HG02973 (cell line): ENCODE measurements at regions not wholly inside any gene's neighbourhood (a gene's known extent, or its start where the extent isn't known, plus 50 kb on each side); places are given as distances from the start of the nearest gene placed in this dataset.
"Not testable (repeated sequence)": the region's sequence is repeated elsewhere in the genome, so short reads cannot be mapped to it uniquely, and the experiment has no call there.

Source experiments
- ATAC-seq: cut with Tn5 transposase; IDR thresholded peaks from one replicate; pipeline ENCODE4 v1.9.1; 2021; ENCODE audit warnings: moderate library complexity; ENCODE audit not compliant: unreplicated experiment

- peak; percentile 97 for ATAC-seq
These were observed 65.6 kb downstream of the UFM1 start for GRCh38 chr13:38415233-38415632.

GRCh38 chr13:38417241-38417640 is 67.6 kb downstream of the UFM1 start:
- no peak for ATAC-seq

- ATAC-seq = no peak
These were observed 68.1 kb downstream of the UFM1 start for GRCh38 chr13:38417727-38418126.

GRCh38 chr13:38418286-38418685 is 68.6 kb downstream of the UFM1 start:
- no peak for ATAC-seq

GRCh38 chr13:38419312-38419873 is 69.7 kb downstream of the UFM1 start:
- ATAC-seq = peak; percentile 28

- no peak for ATAC-seq
These were observed 72.2 kb downstream of the UFM1 start for GRCh38 chr13:38421590-38422560.

GRCh38 chr13:38429916-38430315 is 80.3 kb downstream of the UFM1 start:
- no peak for ATAC-seq

- no peak for ATAC-seq
These were observed 81.1 kb downstream of the UFM1 start for GRCh38 chr13:38430796-38431195.

GRCh38 chr13:38440666-38441065 is 91.0 kb downstream of the UFM1 start:
- no peak for ATAC-seq

- ATAC-seq = no peak
These were observed 95.3 kb downstream of the UFM1 start for GRCh38 chr13:38444904-38445303.

GRCh38 chr13:38452656-38453055 is 103.0 kb downstream of the UFM1 start:
- no peak for ATAC-seq

GRCh38 chr13:38462605-38463004 is 113.0 kb downstream of the UFM1 start:
- ATAC-seq = peak; percentile 48

GRCh38 chr13:38463048-38463447 is 113.4 kb downstream of the UFM1 start:
- no peak for ATAC-seq

GRCh38 chr13:38472411-38472810 is 122.8 kb downstream of the UFM1 start:
- ATAC-seq = not testable (repeated sequence)

GRCh38 chr13:38473305-38473704 is 123.7 kb downstream of the UFM1 start:
- ATAC-seq = no peak

- no peak for ATAC-seq
These were observed 128.0 kb downstream of the UFM1 start for GRCh38 chr13:38477676-38478075.

GRCh38 chr13:38483623-38484022 is 134.0 kb downstream of the UFM1 start:
- ATAC-seq = no peak

GRCh38 chr13:38490657-38491056 is 141.0 kb downstream of the UFM1 start:
- ATAC-seq = no peak

GRCh38 chr13:38494445-38494844 is 144.8 kb downstream of the UFM1 start:
- ATAC-seq = no peak

GRCh38 chr13:38496917-38497316 is 147.3 kb downstream of the UFM1 start:
- ATAC-seq = no peak

GRCh38 chr13:38498271-38498670 is 148.6 kb downstream of the UFM1 start:
- no peak for ATAC-seq

GRCh38 chr13:38514575-38514974 is 164.9 kb downstream of the UFM1 start:
- no peak for ATAC-seq
